Prostate gland (tissue), 2 donors: ENCODE measurements at regions not wholly inside any gene's neighbourhood (a gene's known extent, or its start where the extent isn't known, plus 50 kb on each side); places are given as distances from the start of the nearest gene placed in this dataset.

Source experiments
- POLR2AphosphoS5 ChIP-seq: sonication (generic); formaldehyde crosslinking; IDR thresholded peaks from one replicate; pipeline ENCODE4 v1.6.1; 2017; ENCODE audit warnings: antibody characterized with exemption
- TF ChIP-seq, protein P1 (sequence below), 4 experiments: fragments of 200-600 bp in 2 of 4; fragments of 450-650 bp in 2 of 4; sonication (generic) in 2 of 4; IDR thresholded peaks; 1 replicate in 3 of 4; 2 replicates in 1 of 4; pipeline ENCODE4 v1.5.1; 2016 to 2019; ENCODE audit warnings: antibody characterized with exemption in 4 of 4, mild to moderate bottlenecking in 2 of 4, moderate library complexity in 2 of 4

- TF ChIP-seq, protein P1, sequence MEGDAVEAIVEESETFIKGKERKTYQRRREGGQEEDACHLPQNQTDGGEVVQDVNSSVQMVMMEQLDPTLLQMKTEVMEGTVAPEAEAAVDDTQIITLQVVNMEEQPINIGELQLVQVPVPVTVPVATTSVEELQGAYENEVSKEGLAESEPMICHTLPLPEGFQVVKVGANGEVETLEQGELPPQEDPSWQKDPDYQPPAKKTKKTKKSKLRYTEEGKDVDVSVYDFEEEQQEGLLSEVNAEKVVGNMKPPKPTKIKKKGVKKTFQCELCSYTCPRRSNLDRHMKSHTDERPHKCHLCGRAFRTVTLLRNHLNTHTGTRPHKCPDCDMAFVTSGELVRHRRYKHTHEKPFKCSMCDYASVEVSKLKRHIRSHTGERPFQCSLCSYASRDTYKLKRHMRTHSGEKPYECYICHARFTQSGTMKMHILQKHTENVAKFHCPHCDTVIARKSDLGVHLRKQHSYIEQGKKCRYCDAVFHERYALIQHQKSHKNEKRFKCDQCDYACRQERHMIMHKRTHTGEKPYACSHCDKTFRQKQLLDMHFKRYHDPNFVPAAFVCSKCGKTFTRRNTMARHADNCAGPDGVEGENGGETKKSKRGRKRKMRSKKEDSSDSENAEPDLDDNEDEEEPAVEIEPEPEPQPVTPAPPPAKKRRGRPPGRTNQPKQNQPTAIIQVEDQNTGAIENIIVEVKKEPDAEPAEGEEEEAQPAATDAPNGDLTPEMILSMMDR (IDR thresholded peaks at IDR 0.05) = no peak
- TF ChIP-seq POLR2AphosphoS5 = no peak
Measured at GRCh38 chr4:24394041-24394440, 190.3 kb downstream of the DHX15 start.
